GOT3 (cell line): ENCODE measurements at regions not wholly inside any gene's neighbourhood (a gene's known extent, or its start where the extent isn't known, plus 50 kb on each side); places are given as distances from the start of the nearest gene placed in this dataset.

Source experiments
- DNase-seq: peaks from one replicate; lab custom pipeline; 2025; ENCODE audit warnings: mixed read lengths; lab: John Stamatoyannopoulos, UW

DNA sequence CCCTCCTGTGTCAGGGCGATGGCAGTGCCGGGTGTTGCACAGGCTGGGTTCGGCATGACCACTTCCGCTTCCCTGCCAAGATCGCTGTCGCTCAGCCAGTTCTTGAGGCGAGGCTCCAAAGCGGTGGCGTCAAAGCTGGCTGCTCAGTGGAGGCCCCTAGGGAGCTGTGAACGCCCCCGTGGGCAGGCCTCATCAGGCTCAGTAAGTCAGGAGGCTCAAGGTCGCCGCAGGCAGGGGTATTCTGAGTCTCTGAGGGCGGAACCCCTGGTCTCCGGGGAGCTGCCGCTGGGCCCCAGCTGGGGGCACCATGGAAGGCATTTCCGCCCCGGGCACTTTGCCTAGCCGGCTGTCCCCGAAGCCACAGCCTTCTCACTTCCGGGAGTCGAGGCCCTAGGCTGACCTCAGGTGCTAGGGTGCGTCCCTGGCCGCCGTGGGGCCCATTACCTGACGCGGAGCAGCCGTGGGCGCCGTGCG is 210.4 kb downstream of the SOCS6 start:
- DNase-seq = no peak

DNA sequence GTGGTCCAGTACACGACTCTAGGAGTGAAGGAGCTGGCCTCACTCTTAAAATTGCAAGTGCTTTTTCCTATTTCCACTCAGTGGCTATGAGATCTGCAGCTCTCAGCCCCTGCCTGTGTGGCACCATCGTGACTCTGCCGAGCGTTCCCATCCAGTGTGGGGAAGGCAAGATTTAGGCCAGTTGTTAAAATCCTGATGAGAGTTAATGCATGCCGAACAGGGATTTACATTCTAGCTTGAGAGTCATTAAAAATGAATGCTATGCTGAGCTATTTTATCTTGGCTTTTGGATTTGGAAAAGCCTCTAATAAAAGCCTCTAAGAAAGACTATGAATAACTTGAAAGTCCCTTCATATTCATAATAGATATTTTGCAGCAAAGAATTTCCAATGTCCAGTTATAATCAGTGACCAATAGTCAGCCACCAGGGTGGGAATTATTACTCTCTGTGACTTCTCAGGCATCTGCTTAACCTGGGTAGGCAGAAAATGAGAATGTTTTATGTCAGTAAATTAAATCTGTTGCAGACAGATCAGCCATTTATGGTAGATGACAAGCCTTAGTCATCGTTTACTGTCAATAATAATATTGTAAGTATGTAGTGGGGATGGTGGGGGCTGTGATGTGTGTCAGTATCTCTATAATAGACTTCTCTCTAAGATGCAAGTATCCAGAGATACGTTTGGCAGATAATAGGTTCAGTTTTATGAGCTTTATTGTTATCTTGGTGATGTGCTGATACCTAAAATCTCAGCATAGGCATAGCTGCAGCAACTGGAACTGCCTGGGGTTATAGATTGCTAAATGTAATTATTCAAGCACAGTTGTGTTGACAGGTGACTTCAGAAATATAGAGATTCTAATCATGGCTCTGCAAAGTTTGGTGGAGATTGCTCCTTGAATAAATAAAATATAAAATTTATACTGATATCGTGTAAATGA is 207.8 kb downstream of the SOCS6 start:
- no peak for DNase-seq

DNA sequence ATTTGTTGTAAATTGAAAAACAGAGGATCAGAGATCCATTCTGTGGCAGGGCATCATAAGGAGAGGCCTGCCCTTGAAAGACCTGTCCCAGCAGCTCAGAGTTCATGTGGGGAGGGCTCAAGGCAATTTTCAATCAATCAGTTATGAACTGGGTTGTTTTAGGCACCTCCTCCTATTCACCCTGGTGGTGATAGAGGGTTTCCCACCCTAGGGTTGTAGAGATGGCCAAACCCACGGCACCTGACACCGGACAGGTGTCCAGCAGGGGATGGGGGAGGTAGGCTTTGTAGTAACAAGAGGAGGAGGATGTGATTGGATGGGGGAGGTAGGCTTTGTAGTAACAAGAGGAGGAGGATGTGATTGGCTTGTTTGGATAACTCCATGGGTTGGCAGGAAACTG is 205.7 kb downstream of the SOCS6 start:
- DNase-seq = no peak

DNA sequence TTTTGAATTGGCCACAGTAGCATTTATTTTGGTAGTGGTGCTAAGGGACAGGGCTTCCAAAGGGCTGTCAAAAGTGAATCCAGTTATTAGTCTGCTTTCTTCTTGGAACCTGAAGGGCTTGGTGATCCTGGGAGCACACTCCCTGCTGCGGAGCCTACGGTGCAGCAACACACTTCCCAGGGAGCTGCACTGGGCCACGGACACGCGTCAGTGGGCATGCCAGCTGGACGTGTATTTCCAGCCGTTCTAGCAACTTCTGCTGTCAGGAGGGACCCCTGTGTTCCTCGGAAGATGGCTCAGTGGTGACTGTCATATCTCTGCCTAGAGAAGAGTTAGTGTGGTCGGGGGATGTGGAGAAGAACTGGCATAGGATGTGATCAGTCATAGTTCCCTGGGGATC is 204.6 kb downstream of the SOCS6 start:
- DNase-seq = no peak

DNA sequence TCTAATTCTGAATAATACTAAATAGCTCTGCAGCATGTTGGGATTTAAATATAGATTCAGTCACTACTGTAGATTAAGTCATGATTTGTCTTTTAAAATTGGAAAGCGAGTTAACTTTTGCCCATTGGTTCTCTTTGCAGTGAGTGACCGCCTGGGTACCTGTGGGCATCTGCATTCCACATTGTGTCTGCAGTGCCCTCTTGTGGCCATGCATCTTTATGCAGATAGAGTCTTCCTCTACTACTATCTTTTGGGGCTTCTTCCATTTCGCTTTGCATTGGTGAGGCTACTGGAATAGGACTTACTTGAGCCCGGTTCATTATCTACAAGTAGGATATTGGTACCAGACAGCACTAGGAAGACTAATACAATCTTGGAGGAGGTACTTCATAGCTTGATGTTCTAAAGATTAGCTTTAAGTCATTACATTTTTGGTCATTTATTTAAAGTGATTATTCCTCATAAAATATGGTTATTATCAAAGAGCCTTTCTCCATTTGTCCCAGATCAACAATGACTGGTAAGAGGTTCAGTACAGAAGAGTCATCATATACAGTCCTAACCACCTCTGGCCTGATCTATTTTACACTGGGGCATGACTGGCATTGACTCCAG is 203.0 kb downstream of the SOCS6 start:
- no peak for DNase-seq

DNA sequence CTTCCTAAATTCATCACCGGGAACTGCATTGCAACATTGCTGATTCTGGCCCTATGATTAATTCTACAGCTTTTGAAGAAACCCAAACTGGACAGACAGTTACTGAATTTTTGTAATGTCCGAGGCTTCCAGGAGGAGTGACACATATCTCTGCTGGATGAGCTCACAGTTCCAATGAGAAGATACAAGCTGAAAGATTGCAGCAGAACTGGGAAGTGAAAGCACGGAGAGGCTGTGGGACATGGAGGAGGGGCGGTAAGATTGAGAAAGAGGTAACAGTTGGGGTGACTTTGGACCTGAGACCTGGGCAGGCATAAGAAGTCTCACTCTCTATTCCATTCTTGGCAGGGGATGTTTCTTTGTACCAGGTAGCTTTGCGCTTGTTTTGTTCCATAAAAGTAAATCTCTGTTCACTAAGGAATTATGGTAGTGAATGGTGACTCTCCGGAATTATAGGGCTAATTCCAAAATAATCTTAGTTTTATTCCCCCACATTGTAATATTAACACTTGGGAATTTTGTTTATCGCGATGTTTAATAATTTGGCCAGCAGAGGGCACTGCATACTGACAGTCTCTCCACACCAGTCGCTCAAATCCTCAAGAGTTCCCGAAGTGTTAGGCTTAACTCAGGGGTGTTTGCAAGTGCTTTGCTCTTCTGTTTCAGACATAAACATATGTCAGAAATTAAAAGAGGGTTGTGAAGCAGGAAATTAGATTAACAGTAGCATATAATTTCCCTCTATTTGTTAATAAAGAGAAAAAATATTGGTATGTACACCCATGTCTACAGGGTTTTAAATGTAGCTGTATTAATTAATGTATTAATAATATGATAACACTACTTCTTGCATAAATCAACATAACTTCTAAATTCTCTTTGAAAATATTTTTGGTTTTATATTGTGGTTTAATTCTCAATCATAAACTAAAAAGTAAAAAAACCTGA is 201.4 kb downstream of the SOCS6 start:
- DNase-seq = no peak

DNA sequence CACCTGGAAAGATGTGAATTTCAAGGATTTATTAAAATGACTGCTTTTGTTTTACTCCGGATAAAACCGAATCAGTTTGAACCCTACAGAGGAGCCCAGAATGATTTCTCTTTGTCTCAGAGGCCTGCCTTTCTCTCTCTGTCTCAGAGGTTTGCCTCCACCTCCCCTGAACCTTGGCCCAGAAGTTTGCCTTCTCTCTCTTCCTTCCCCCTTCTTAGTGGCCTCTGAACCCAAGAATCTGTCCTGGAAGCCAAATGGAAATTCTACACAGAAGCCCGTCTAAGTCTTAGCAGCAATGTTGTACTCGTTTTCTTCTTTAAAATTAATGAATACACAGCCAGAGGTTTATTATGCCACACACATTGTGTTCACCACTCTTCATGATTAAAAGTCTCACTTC is 200.7 kb downstream of the SOCS6 start:
- DNase-seq = no peak

DNA sequence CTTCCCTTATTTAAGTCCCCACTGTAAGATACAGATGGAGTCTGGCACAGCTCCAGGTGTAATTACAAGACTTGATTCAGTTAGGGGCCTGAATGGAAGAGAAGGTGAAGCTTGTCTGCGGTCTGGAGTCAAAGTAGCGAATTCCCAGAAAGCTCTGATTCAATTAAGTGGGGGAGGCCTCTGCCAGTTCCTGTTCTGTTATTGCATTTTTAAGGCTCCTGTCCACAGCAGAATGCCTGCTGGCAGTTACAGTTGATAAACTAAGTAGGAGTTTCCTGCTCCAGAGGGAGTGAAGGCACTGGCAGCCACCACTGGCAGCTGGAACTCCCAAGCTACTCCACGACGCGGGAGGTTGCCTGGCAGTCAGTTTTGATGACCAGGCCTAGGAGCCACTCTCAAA is 181.1 kb downstream of the SOCS6 start:
- DNase-seq = no peak

DNA sequence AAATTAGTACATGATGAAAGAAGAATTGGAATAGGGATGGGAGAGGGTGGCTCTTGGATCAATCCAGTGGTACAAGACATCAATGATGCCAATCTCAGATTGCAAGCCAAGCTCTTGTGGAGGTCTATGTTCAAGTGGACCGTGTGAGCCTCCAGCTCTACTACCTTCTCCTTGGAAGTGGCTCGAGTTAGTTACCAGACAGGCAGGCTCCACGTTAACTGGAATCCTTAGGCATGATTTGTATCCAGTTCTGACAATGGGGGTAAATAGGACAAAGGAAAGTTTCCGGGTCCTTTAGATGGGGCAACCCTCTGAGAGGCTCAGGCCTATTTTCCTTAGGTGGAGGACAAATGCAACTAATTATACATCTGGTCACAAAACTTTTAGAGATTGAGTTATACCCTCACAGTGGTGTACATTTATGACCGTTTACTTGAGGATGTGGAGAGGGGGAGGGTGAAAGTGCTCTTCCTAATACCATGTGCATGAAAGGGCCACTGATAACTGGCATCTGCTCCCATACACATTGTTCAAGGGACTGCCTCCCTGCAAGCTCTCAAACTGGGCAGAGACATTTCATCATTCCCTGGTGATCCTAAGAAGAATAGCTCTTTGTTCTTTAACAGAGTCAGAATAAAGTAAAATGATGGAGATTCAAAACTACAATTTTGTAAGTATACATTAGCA is 180.2 kb downstream of the SOCS6 start:
- no peak for DNase-seq

DNA sequence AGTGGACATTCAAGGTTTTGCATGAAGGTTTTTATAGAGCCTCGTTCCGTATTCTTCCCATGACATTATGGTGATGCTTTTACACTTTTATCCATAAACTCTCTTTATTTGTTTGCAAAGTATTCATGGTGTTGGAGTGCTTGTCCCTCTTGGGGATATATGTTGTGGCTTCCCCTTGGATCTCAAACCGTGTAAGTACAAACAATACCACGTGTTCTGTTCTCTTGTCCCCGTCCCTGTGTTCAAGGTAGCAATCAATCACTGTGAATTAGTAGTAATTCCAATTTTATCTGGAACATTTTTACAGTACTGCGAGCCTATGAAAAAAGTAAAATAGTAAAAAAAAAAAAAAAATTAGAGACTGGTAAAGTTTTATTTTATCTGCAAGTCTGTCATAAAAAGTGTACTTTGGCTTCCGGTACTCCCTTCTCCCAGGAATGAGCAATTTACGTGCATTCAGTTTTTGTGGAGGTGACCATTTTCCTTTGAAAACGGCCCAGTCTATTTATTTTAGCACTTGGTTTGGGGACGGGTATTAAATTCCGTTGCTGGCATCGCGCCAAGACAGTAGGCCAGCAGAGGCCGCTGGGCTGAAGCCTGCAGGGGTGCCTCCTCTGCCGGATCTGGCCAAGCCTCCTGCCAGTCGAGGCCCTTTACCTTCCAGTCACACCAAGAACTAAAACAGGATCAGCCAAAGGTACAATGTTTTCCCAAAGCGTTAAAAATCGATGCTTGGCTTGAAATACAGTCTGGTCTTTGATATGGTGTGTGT is 175.7 kb downstream of the SOCS6 start:
- DNase-seq = no peak

DNA sequence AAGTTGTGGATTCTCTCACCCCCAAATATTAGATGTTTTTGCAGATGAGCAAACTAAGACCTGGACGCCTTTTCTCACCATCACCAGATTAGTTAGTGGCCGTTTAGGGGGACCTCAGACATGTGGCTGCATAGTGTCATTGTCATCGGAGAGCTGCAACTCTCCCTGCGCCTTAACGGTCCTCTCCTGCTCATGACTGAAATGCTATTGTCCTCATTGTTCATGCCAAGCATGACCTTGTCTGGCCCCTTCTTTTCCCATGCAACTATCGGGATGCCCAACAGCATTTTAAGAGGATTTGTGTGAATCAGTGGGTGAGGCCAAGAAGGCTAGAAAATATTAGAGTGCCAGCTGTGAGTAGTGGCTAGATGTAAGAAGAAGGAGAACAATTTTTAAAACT is 174.2 kb downstream of the SOCS6 start:
- no peak for DNase-seq

DNA sequence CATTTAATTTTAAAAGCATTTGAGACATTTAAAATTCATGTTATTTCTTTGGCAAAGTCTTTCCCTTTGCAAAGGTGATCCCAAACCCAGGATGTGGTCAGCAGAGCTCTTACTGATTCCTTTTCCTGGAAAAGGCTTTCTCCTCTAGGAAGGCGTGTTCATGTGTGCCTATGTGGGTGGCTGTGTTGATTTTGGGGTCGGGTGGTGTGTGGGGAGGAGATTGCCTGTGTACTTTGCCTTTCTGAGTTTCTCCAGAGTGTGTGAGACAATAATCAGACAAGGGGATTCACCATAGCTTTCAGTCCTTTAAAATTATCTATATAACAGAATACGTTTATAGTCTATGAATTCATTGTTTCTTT is 173.2 kb downstream of the SOCS6 start:
- DNase-seq = no peak

DNA sequence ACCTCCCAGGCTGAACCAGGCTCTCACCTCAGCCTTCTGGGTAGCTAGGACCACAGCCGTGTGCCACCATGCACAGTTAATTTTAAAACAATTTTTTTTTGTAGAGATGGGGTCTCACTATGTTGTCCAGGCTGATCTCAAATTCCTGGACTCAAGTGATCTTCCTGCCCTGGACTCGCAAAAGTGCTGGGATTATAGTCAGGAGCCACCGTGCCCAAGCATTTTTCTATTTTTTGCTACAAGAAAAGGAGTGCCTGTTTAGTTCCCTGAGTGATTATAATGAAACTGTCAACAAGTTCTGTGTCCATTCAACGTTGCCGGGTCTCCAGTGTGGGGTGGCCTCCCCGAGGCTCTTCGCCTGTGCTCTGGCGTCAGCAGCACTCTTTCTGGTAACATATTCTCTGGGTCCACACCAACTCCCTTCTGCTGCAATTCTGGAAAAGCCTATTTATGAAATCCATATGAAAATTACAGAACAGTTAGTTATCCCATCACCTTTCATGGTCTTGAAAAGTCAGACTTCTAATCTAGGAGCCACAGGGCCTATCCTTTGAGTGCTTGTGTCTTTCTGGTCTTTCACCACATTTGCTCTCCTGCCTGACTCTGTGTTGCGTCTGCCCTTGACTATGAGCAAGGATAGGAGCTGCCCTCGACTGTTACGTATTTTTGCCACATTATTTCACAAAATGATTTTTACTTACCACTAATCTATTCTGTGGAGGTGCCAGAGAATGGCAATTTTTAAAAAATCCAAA is 172.7 kb downstream of the SOCS6 start:
- no peak for DNase-seq

DNA sequence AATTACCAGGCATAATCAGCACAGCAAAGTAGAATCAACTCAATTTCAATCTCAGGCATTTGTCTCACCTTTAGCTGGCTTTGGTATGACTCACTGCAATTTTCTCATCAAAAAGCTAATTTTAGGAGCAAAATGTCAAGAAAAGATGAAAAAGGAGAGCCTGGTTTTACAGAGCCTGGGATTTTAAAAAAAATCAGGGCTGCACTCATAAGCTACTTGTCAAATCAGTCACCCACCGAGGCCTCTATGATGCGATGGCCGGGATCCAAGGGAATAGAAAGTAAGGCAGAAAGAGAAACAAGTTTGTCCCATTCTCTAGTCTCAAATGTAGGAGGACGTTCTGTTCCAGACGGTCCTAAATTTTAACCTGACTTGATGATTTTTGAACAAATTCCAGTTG is 170.9 kb downstream of the SOCS6 start:
- no peak for DNase-seq

DNA sequence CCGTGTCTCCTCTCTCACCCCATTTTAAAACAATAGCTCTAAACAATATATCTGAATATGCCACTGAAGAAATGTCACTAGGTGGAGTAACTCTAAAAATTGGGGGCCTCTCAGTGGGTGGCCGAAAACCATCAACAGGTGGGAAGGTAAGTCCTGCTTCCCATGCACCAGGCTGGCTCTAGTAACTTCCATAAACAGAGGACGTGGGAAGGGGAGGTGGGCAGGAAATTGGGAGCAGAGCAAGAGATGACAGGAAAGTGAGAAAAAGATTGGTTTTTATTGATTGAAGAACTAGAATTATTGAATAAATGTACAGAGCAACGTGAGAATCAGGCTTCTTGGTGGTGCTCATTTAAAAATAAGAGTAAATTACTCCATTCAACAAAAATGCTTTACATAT is 170.4 kb downstream of the SOCS6 start:
- DNase-seq = no peak

DNA sequence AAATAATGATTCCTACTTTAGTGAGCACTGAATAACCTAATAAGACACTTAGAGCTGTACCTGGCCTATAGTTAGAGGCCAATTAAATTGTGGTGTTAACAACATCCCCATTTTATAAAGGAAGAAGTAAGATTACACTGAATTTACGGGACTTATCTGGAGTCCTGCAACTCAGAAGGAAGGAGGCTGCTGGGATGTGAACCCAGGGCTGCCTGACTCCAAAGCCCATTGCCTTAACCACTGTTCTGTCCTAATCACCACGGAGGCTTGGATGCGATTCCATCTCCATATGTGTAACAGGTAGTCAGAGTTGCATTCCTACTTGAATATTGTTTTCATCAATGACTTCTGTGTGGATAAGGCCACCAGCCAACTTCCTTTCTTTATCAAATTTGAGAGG is 168.9 kb downstream of the SOCS6 start:
- no peak for DNase-seq

DNA sequence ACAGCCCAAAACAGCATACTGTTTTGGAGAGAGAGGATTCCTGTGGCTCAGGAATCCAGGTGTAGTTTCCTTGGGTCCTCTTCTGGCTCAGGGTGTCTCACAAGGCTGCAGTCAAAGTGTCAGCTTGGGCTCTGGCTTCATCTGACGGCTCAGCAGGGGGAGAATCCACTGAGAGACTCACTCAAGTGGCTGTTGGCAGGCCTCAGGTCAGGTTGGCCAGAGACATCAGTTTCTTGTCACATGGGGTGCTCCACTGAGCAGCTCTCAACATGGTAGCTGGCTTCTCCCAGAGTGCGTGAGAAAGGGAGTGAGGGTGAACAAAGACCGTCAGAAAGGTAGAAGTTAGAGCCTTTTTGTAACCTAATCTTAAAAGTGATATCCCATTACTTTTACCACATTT is 168.4 kb downstream of the SOCS6 start:
- no peak for DNase-seq

DNA sequence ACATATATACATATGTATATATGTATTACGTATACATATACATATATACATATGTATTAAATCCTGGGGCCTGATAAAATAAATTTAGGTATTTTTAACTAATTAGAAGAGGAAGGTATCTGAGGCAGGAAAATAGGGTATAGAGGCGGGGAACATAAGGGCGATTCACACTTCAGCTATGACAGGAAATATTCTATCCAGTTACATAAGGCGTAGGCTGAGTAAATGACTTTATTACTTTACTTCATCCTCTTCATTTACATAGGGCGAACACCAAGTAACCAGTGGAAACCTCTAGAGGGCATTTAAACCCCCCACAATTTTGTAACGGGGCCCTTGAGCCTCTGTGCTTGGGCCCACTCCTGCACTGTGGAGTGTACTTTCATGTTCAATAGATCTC is 167.5 kb downstream of the SOCS6 start:
- no peak for DNase-seq

DNA sequence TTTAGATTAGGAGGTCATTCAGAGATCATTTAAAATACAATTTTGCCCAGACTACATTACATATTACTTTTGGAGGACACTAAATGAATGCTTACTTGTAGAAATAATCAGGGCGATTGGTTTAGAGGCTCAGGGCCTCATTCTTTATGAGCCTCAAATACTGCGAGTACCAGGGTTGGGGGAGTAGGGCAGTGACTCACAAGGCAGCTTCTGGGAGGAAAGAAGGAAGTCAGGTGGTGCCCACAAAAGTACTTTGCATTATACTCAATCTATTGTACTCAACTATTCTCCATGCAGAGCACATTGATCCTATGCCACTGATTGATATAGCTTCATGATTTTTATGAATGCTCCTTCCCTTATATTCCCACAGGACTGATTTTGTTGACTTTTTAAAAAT is 166.9 kb downstream of the SOCS6 start:
- DNase-seq = no peak

DNA sequence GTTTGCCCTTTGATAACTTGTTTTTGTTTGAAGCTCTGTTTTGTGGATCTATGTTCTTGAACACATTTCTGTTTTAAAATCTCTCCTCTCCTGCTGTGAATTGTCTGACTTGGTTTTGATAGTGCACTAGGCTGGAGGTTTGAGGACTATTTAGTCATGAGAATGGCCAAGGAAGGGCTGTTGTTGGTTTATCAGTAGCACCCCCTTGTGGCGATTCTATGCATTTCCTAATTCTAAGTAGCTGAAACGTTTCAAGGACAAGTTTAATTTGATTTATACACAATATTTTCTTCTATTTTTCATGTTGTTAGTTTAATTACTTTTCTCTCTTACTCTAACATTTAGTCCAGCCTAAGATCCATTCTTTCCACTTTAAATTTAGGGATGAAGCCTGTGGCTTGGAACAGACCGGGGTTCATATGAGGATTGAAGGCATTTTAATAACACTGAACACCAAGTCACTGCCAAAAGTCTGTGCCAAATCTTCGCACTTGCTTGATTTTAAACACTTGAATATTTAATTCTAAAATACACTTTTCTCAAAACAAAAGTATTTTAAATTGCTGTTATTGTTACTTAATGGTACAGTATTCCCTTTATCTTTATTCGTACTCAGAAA is 166.0 kb downstream of the SOCS6 start:
- DNase-seq = no peak
